Ishikawa (cell line): ENCODE measurements at regions not wholly inside any gene's neighbourhood (a gene's known extent, or its start where the extent isn't known, plus 50 kb on each side); places are given as distances from the start of the nearest gene placed in this dataset.

Experiments used
- CEBPB ChIP-seq: IDR thresholded peaks from 2 replicates; pipeline ENCODE4 v1.6.1; 2012
- CREB1 ChIP-seq: IDR thresholded peaks from 2 replicates; pipeline ENCODE4 v1.6.1; 2012; ENCODE audit warnings: low read depth
- EP300 ChIP-seq: IDR thresholded peaks from 2 replicates; pipeline ENCODE4 v1.6.1; 2012; ENCODE audit warnings: borderline replicate concordance
- NFIC ChIP-seq: IDR thresholded peaks from 2 replicates; pipeline ENCODE4 v1.6.1; 2012
- RAD21 ChIP-seq: IDR thresholded peaks from 2 replicates; pipeline ENCODE4 v1.6.1; 2012; ENCODE audit warnings: low read depth
- TAF1 ChIP-seq: IDR thresholded peaks from 2 replicates; pipeline ENCODE4 v1.6.1; 2012; ENCODE audit warnings: low read depth, mild to moderate bottlenecking
- TCF12 ChIP-seq: IDR thresholded peaks from 2 replicates; pipeline ENCODE4 v1.6.1; 2012; ENCODE audit warnings: low read depth
- TEAD4 ChIP-seq: IDR thresholded peaks from 2 replicates; pipeline ENCODE4 v1.6.1; 2012
- YY1 ChIP-seq: IDR thresholded peaks from 2 replicates; pipeline ENCODE4 v1.6.1; 2012; ENCODE audit warnings: low read depth
- TF ChIP-seq, protein P1 (sequence below): IDR thresholded peaks from 2 replicates; pipeline ENCODE4 v1.6.1; 2012; ENCODE audit warnings: low read depth, mild to moderate bottlenecking
- TF ChIP-seq, protein P2 (sequence below): IDR thresholded peaks from 2 replicates; pipeline ENCODE4 v1.6.1; 2012

DNA sequence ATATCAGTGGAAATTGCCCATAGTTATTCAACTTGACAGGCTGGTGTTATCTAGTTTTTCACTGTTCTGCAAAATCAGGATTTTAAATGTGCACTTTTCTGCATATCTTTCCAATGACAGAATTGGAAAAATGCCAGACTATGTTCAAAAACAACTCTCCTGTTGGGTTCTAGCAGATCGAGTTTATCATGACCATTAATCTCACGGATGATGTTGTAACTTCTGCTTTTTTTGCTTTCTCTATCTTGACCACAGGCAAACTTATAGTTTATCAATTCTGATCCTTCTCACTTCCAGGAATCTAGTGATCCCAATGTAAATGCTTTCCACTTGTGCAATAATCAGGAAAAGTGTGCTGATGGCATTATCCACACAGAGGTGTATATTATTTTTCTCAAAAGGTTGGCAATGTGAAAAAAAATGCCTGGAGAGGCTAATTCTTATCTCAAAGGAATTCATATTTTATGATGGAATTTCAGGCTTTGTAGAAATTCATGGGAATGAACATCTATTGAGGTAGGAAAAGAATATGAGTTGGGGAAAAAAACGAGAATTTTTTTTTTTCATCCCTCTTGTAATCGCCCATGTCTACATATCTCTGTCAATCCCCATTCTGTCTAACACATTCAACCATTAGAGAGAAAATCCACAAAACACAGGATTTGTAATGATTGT, 73.6 kb upstream of the DAB2 start:
- TF ChIP-seq EP300 (no peak), YY1 (no peak), CEBPB (no peak), TAF1 (no peak), CREB1 (no peak), RAD21 (no peak), TEAD4 (no peak), TCF12 (no peak), NFIC (peak; percentile 43)
- TF ChIP-seq, protein P1, sequence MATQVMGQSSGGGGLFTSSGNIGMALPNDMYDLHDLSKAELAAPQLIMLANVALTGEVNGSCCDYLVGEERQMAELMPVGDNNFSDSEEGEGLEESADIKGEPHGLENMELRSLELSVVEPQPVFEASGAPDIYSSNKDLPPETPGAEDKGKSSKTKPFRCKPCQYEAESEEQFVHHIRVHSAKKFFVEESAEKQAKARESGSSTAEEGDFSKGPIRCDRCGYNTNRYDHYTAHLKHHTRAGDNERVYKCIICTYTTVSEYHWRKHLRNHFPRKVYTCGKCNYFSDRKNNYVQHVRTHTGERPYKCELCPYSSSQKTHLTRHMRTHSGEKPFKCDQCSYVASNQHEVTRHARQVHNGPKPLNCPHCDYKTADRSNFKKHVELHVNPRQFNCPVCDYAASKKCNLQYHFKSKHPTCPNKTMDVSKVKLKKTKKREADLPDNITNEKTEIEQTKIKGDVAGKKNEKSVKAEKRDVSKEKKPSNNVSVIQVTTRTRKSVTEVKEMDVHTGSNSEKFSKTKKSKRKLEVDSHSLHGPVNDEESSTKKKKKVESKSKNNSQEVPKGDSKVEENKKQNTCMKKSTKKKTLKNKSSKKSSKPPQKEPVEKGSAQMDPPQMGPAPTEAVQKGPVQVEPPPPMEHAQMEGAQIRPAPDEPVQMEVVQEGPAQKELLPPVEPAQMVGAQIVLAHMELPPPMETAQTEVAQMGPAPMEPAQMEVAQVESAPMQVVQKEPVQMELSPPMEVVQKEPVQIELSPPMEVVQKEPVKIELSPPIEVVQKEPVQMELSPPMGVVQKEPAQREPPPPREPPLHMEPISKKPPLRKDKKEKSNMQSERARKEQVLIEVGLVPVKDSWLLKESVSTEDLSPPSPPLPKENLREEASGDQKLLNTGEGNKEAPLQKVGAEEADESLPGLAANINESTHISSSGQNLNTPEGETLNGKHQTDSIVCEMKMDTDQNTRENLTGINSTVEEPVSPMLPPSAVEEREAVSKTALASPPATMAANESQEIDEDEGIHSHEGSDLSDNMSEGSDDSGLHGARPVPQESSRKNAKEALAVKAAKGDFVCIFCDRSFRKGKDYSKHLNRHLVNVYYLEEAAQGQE: no peak
- TF ChIP-seq, protein P2, sequence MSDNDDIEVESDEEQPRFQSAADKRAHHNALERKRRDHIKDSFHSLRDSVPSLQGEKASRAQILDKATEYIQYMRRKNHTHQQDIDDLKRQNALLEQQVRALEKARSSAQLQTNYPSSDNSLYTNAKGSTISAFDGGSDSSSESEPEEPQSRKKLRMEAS: no peak
